ENCODE measurements at regions not wholly inside any gene's neighbourhood (a gene's known extent, or its start where the extent isn't known, plus 50 kb on each side); places are given as distances from the start of the nearest gene placed in this dataset.

GRCh38 chr20:39356908-39357307 is 394.8 kb downstream of the DHX35 start:
- Histone ChIP-seq H3K27me3 (replicated peaks in 1 of 4; ENCODE audit: control insufficient read depth in 3 of 4, extremely low read depth in 1 of 4, insufficient read depth in 3 of 4, low read length in 3 of 4) (no peaks in the 10 kb centered on the region), H3K36me3 (ENCODE audit: control insufficient read depth in 2 of 4, insufficient read depth in 4 of 4, low read length in 3 of 4) (no peaks in the 10 kb centered on the region), H3K79me2 (ENCODE audit: control insufficient read depth in 1 of 2, insufficient read depth in 2 of 2, low read length in 2 of 2) (no peaks in the 10 kb centered on the region), H2BK120ac (replicated peaks; ENCODE audit: low read depth, low read length) (no peak overlapping the region), H3K4me3 (ENCODE audit: extremely low read depth in 1 of 4, insufficient read depth in 2 of 4, low read depth in 3 of 4, low read length in 4 of 4) (no peak overlapping the region), H2BK20ac (ENCODE audit: low read length) (no peak overlapping the region), H3K14ac (ENCODE audit: insufficient read length) (no peak overlapping the region), H3K4me1 (replicated peaks in 1 of 4; ENCODE audit: control insufficient read depth in 3 of 4, insufficient read depth in 4 of 4, low read length in 3 of 4) (no peaks in the 10 kb centered on the region), H3K18ac (ENCODE audit: extremely low read depth, low read length) (no peak overlapping the region), H2AFZ (ENCODE audit: low read length) (no peak overlapping the region), H3K23me2 (ENCODE audit: low read depth, low read length) (no peaks in the 10 kb centered on the region), H3K27ac (ENCODE audit: low read depth, low read length) (no peak overlapping the region), H3K23ac (ENCODE audit: insufficient read length) (no peak overlapping the region), H4K91ac (replicated peaks; ENCODE audit: insufficient read length, low read length) (no peak overlapping the region), H4K8ac (ENCODE audit: extremely low read depth, insufficient read depth, low read length) (no peak overlapping the region), H2AK5ac (ENCODE audit: low read depth, low read length) (no peak overlapping the region), H4K20me1 (replicated peaks in 1 of 2; ENCODE audit: control insufficient read depth in 1 of 2, insufficient read depth in 2 of 2, low read length in 2 of 2) (no peaks in the 10 kb centered on the region), H3K4me2 (ENCODE audit: insufficient read depth in 1 of 2, low read depth in 2 of 2, low read length in 2 of 2) (no peak overlapping the region), H3K9me3 (ENCODE audit: insufficient read depth in 2 of 2, low read depth in 1 of 2, low read length in 1 of 2) (no peaks in the 10 kb centered on the region), H2BK12ac (ENCODE audit: low read depth, low read length) (no peak overlapping the region), H3K79me1 (ENCODE audit: low read depth, low read length) (no peaks in the 10 kb centered on the region), H2BK5ac (ENCODE audit: low read depth, low read length) (no peak overlapping the region), H2BK15ac (ENCODE audit: low read length) (no peak overlapping the region), H4K5ac (ENCODE audit: insufficient read length, low read depth, low read length) (no peak overlapping the region), H3K4ac (replicated peaks; ENCODE audit: insufficient read length, low read depth, low read length) (no peak overlapping the region), H3K56ac (replicated peaks; ENCODE audit: insufficient read length, low read depth, low read length) (no peak overlapping the region), H3K9ac (replicated peaks in 1 of 4; ENCODE audit: extremely low read depth in 1 of 4, low read depth in 3 of 4, low read length in 3 of 4) (no peak overlapping the region)
- ChIA-PET POLR2A (ENCODE audit: partially characterized antibody) (no interaction called here), CTCF (ENCODE audit: partially characterized antibody) (no interaction called here)
- 100% methylated on average over 1 of the region's 1 CpG; no CpG with 5 or more reads in 1 of the 2 experiments for WGBS, 2 experiments (ENCODE audit: extremely low coverage in 1 of 2, insufficient coverage in 1 of 2, insufficient read length in 1 of 2, insufficient replicate concordance in 2 of 2, low coverage in 1 of 2, low lambda C conversion rate in 2 of 2, missing lambda C conversion rate in 1 of 2)
- DNase-seq (ENCODE audit: low read depth in 1 of 2, low spot score in 2 of 2) (no peak), FAIRE-seq (no peak)
- TF ChIP-seq EZH2 (IDR thresholded peaks at IDR 0.05; ENCODE audit: low read depth, low read length, severe bottlenecking) (no peak), POU5F1 (IDR thresholded peaks at IDR 0.05; ENCODE audit: low read depth, low read length) (no peak), BACH1 (IDR thresholded peaks at IDR 0.05; ENCODE audit: low read length) (no peak), CHD1 (IDR thresholded peaks at IDR 0.05; ENCODE audit: low read depth, low read length) (no peak), SP2 (IDR thresholded peaks at IDR 0.05; ENCODE audit: low read length) (no peak), CTBP2 (IDR thresholded peaks at IDR 0.05; ENCODE audit: borderline replicate concordance, insufficient read depth, insufficient read length, low read length) (no peak), RNF2 (IDR thresholded peaks at IDR 0.05; ENCODE audit: borderline replicate concordance, low read depth, low read length, missing control alignments, poor library complexity, severe bottlenecking) (no peak), JUN (IDR thresholded peaks at IDR 0.05; ENCODE audit: low read depth, low read length) (no peak), SIRT6 (IDR thresholded peaks at IDR 0.05; ENCODE audit: low read length) (no peak), ATF3 (IDR thresholded peaks at IDR 0.05; ENCODE audit: insufficient read depth, low read depth, low read length) (no peak), SAP30 (IDR thresholded peaks at IDR 0.05; ENCODE audit: insufficient read depth, insufficient replicate concordance, low read length) (no peak), GABPA (IDR thresholded peaks at IDR 0.05; ENCODE audit: borderline replicate concordance, insufficient read depth, low read length) (no peak), TEAD4 (IDR thresholded peaks at IDR 0.05; ENCODE audit: low read depth, low read length) (no peak), CEBPB (IDR thresholded peaks at IDR 0.05; ENCODE audit: low read depth, low read length) (no peak)
